CD1c-positive myeloid dendritic cell (primary cell): ENCODE measurements at regions not wholly inside any gene's neighbourhood (a gene's known extent, or its start where the extent isn't known, plus 50 kb on each side); places are given as distances from the start of the nearest gene placed in this dataset.

Experiments used
- DNase-seq: peaks from one replicate; pipeline ENCODE4 v3.0.0-alpha.2; 2016; ENCODE audit errors: extremely low spot score

DNA sequence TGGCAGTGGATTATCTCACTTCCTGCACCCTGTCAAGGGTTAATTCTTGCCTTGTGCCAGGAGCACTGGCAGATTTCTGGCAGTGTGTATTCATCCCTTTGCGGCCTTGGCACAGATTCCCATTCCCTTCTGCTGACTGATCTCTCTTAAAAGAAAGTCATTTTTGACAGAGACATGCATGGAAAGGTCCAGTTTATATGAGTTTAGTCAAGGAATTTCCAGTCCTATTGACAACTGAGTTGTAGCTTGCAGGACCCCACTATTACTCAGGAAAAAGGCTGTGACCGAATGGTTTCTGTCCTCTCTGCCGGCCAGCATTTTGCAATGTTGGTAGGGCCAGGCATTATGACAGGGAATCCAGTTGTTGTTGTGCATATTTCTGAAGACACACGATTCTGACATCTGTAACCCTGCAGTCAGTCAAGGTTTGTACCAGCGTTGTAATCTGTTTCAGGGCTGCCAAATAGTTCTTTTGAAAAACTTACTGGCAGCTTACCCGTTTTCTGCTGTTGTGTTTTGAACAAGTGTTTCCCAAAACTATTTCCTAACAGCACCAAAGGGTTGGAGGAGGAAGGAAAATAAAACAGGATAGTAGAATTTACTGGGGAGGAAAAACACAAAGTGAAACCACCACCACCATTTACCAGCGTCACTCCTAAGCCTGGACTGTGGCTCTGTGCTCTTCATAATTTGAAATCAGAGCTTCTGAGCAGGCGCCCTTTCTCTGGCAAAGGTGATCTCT, 243.4 kb upstream of the KLF4 start:
- no peak for DNase-seq

DNA sequence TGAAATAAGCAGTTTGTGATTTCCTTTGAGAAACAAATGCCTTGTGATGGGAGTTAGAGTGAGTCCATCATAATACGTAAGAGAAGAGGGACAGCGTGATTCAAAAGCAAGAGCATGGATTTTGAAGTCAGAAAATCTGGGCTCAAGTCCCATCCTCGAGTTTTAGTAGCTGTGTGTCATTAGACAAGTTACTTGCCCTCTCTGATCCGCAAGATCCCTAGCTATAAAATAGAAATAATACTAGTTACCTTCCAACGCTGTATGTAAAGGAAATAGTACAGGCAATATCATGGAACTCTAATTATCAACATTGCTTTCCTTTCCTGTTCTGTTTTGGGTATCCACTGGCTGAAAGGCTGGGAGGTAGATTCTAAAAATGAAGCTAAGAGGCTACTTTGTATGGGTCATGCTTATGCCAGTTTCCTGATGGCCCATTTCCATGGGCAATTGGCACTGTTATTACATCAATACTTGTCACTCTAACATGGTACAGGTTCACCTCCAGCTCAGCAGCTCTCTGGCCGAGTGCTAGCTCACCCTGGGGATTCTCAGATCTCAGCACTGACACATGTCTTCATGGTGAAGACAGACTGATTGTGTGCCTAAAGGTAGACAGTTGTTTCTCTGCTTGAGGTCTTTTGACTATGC, 241.7 kb upstream of the KLF4 start:
- DNase-seq, result no peak

DNA sequence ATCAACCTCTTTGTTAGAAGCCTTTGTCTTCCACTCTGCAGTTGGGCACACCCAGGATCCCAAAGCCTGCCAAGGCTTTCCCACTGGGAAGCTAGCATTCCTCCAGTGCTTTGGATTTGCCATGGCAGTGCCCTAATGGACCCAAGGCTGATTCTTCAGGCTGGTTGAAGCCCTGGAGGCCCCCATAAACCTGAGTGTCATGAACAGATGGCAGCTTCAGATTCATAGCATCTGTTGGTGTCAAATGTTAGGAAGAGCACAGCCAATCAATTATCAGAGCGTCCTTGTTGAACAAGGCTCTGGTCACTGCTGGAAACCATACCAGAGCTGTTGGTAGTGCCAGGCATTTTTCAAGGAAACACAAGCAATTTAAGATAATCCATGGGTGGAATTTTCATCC, 241.1 kb upstream of the KLF4 start:
- DNase-seq, result no peak

DNA sequence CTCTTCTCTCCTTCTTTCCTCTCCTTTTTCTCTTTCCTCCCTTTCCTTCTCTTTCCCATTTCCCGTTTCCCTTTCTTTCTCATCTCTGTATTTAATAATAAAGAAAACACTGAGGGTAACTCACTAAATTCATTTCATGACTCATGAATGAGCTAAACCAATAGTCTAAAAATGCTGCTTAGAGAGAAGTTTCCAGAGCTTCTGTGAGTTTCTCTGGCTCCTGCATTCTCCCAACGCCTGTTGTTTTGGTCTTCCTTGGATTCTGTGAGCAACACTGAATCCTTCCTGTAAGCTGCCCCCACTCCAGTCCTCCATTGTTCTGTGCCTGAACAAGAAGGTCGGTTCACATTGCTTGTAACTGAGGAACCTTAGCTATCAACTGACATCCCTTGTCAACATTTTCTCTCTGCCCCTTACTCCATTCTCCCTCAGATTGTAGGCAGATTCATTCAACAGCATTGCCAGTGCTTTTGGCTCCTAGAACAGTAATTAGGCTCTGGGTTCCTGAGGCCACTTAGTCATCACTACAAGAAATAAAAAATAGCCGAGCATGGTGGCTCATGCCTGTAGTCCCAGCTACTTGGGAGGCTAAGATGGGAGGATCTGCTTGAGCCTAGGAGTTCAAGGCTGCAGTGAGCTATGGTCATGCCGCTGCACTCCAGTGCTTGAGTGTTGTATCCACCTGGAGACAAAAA, 237.7 kb upstream of the KLF4 start:
- DNase-seq, result no peak

DNA sequence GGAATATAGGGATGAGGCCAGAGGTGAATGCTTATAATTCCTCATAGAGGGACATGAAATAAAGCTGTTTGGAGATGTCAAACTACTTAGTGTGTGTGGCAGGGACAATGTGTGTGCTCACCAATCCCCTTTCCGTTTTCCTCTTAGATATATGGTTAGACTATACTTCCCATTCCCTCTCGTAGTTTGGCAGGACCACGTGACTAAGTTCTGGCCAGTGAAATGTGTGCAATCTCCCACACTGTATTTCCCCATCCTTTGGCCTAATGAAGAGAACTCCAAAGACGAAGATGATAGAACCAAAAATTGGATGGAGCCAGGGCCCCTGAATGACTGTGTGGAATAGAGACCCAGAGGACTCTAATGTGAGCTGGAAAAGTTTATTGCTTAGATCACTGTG, 233.4 kb upstream of the KLF4 start:
- DNase-seq, result peak; percentile 13

DNA sequence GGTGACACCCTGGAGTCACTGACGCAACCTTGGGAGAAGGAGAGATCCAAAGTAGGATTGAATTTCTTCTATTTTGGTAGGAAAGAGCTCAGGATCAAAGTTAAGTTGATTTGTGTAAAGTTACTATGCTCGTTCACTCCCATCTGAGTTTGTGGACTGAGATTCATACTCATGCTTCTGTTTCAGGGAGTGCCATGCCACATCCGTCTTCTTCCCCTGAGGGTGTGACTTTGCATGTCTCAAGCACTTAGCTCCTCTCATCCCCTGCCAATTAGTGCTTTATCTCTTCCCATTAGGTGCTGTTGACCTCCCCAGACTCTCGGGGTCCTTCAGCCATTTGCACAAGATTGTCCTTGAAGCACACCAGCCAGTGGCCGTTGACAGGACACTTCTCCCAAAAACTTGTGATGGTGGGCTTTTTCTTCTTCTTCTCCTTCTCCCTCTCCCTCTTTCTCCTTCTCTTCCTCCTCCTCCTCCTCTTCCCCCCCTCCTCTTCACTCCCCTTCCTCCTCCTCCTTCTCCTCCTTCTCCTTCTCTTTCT, 232.2 kb upstream of the KLF4 start:
- no peak for DNase-seq

DNA sequence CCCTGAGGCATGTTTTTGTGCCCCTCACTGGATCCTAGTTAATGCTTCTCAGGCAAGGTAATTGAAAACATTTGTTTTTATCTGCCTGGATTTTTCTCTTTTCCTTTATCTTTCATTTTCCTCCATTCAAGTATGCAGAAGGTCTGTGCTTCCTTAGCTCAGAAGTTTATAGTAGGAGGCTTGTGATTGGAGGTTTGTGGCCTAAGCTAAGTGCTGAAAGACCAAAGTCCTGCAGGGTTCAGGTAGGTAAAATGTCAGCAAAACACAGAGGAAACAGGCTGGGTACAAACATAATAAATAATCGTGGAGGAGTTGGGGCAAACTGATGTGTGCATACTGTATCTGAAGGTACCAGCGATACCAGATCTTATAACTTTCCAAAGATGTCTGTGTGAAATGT, 230.9 kb upstream of the KLF4 start:
- DNase-seq, result no peak

DNA sequence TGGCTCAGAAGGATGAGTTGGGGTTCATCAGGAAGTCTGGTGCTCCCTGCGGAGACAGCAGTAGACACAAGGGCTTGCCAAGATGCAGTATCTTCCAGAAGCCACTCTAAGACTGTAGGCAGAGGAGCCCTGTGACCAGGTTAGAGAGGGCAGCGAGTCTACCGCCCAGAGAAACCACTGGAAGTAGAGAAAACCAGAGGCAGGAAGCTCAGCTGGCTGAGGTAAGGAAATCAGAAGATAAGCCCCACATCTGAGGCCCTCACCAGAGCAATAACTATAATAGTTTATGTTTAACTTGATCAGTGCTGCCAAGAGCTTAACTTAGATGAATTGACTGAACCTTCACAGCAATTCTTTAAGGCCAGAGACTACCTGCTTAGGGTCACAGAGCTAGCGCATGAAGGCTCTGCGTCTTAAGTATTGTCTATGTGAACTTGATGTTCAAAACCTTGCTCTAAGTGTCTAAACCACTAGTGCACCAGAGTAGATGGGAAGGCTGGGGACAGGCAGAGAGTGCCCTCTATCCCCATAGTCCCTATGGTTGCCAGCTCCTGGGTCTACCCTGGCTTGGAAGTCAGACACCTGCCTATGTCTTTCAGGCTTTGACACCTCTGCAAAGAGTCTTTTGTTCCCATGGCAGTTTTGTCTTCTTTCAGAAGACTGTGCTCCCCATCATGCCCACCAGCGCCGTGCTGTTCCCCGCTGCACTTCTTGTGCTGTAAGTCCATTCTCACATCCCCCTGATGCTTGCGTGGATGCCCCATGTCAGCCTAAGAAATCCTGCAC, 228.2 kb upstream of the KLF4 start:
- DNase-seq, result no peak

DNA sequence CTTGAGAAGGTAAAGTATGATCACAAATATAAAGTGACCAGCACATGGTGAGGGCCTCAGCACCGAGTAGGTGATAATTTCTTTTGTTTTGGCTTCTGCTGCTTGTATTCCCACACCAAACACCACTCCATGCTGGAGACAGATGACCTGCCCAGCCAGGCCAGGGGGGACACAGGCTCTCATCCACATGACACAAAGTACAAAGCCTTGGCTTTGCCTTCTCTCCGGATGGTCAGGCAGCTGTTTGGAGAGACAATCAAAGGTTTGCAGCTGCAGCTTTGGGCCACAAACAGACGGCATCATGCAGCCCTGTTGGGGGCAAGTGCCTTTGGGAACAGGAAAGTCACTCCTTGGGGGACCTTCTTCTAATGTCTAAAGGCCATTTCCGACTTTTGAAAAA, 226.2 kb upstream of the KLF4 start:
- no peak for DNase-seq

DNA sequence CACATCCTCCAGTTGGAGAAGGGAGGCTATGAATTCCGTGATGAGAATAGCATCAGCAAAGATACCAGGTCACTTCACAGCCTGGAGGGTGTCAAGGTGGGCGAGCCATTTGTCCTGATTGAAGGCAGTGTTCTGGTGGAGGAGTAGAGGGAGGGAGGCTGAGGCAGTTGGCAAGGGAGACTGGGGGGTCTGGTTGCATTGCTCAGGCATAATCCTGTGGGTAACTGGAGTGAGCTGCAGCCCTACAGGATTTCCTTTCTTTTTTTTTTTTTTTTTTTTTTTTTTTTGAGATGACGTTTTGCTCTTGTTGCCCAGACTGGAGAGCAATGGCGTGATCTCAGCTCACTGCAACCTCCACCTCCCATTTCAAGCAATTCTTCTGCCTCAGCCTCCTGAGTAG, 223.9 kb upstream of the KLF4 start:
- no peak for DNase-seq

DNA sequence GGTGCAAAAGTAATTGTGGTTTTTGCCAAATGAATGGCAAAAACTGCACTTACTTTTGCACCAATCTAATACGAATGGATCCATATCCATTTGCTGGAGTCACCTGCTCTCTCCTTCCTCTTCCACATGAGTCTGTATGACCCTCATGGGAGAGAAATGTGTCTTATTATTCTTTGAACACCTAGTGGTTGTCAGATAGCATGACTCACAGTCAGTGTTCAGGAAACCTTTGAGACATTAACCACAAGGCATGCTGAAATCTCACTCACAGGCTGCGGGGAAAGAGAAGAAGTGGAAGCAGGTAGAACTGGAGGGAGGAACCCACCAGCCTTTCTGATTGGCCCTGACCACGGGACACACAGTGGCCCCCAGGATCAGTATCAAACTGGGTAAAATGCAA, 222.8 kb upstream of the KLF4 start:
- no peak for DNase-seq

DNA sequence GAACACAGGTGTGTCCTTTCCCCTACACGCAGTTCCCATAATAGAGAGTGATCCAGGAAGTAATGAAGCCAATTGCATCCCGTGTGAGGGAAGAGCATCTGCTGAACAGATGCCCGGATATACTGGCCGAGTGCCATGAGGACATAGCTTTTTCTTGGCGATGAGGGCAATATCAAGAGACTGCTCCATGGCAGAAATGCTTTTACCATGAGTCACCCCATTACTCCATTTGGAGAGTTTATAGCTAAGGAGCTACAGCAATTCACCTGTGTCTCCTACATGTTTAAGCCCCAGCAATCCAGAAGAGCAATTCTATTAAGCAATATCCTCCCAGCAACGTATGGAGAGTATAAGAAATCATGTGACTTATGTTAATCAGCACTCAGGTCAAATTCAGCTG, 222.0 kb upstream of the KLF4 start:
- no peak for DNase-seq

DNA sequence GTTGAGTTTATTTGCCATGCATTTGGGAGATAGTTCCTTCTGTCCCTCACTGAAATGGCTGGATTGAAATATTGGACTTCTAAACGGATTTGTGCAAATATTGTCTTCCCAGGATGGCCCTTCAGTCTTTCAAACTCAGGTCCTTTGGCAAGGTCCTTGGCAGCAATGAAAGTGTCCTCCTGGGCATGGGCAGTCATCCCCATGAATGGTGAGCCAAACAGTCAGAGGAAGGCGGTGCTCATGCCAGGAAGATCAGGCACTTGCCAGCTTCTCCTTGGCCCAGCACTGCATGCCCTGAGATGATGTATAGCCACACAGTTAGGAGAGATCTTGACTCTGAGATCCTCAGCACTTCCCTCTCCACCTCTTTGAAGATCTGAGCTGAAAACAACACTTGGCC, 221.4 kb upstream of the KLF4 start:
- DNase-seq, result no peak

DNA sequence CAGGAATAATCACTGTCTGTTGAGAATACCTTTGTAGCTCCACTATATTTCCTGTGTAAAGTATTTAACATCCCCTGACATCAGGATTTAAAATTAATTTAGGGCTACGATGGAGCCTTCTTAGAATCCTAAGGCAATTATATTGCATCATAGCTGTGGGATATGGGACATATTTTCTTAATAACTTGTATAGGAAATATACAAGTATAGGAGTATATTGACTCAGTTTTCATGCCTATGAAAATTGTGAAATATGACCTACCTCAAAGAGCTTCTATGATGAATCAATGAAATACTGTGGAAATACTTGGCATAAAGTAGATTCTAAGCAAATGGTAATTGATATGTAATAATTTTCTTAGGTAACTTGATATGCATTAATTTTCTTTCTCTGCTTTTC, 221.0 kb upstream of the KLF4 start:
- no peak for DNase-seq

DNA sequence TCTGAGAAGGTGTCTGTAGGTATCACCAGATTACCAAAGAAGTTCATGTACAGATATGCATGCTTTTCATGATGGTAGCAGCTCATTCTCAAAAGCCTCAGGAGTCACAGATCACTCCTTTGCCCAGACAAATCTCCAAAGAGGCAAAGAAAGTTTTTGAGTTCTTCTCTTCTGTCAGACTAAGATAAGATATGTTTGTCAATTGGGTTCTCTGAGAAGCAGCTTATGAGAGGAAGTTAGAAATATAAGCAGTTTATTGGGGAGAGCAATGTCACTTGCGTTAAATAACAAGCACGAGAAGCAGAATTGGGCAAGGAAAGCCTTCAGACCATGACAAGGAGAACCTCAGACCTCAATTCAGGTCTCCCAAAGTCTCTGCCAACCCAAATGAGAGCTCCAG, 219.2 kb upstream of the KLF4 start:
- DNase-seq, result no peak

DNA sequence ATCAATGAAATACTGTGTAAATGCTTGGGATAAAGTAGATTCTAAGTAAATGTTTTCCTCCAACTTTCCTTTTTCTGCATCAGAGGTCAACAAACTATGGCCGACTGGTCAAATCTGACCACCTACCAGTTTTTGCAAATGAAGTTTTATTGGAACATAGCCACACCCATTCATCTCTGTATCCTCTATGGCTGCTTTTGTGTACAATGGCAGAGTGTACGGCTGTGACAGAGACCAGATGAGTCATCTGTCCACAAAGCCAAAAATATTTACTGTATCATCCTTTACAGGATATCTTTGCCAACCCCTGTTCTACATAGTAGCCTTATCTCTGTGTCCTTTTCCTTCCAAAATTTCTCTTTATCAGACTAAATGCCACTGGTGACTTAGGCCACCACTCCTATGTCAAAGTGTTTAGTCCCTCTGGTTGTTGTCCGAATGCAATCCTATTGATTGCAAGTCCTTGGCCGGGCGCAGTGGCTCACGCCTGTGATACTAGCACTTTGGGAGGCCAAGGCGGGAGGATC, 218.4 kb upstream of the KLF4 start:
- no peak for DNase-seq

DNA sequence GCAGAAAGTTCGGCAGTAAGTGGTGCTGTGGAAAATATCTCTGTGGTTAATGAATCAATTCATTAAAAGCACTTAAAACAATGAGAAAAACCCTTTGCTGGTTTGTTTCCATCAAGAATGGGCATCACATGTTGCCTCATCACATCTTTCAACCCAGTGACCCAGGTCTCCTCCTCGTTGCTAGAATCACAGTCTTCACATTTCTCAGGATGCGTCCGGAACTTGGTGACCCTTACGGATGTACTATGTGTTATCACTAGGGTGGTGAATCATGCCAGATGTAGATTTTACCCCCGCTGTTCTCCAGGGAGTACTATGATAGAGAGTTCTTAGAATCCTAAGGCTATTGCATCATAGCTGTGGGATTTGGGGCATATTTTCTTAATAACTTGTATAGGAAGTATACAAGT, 217.9 kb upstream of the KLF4 start:
- no peak for DNase-seq

DNA sequence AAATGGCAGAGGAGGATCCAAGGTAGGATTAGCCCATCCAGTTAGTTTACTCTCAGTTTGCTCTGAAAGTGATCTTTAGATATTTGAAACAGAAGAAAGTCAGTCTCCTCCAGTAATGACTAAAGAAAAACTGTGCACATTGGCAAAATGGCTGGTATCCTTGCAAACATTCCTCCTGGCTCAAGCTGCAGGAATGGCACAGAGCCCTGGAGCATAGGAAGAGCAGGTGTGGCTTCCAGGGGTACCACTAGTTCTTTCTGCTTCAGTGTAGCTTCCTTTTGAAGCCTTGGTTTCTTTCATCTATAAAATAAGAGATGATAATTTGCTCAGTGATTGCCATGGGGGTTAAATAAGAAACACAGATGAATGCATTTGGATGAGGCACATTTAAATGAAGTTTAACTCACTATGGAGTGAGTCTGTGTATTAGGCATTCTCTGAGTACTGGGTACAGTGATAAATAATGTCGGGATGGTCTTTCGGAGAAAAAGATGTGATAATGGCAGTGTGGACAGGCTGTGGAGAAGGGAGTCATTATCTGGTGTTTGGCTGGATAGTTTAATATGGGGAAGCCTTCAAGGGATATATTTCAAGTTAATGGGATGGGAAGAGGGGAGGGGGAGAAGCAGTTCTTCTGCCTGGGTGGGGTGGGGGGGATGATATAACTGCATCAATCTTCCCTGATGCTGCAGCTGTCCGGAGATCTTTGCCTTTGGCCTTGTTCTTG, 217.3 kb upstream of the KLF4 start:
- DNase-seq, result no peak

DNA sequence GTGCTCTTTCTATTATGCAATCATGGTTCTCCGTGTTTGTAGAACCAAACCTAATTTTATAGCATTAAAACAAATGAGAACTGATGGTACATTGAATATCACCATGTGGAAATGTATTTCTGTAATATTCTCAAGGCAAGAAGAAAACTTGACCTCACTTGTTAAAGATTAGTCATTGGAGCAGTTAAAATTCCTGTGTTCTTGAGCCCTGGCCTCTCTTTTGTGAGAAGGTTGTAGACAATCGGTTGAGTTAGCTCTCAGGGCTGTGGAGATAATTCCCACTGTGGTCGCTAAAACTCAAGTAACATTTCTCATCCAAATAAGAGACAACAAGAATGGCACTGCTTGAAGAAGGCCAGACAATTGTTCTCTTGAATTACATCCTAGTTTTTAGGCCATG, 216.0 kb upstream of the KLF4 start:
- DNase-seq, result no peak

DNA sequence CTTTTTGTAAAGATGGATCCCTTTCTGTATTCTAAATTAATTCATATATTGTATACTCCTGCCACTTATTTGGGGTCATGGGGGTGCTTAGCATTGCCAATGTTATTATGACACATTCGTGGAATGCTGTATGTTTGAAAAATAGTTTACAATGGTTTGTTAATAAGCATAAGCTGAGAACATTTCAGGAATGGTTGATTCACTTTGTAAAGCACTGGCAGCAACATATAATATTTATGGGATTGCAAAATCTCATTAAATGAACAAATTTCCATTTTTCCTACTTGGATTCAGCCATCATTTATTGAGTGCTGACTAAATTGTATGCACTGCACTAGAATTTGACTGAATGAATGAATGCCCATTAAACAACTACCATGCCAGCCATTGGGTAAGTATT, 215.2 kb upstream of the KLF4 start:
- DNase-seq, result no peak

DNA sequence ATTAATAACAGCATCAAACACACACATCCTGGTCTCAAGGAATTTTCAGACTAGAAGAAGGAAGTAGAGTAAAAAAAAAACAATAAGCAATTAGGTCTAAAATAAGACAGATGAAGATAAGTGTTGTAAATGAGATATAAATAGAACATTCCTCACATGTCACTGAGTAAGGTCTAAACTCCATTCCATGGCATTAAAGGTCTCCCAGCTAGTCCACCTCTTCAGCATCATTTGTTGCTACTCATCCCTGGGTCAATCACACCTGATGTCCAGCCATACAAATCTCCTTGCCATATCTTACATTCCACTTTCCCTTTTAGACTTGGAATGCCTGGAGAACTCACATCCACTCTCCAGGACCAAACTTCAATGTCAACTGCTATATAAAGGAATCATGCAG, 214.1 kb upstream of the KLF4 start:
- DNase-seq, result no peak
